ENCODE measurements at regions not wholly inside any gene's neighbourhood (a gene's known extent, or its start where the extent isn't known, plus 50 kb on each side); places are given as distances from the start of the nearest gene placed in this dataset.

- TF ChIP-seq POLR2A (IDR thresholded peaks at IDR 0.05) = no peak
- TF ChIP-seq CTCF (IDR thresholded peaks at IDR 0.05) = no peak
- no peak for TF ChIP-seq POLR2AphosphoS5 (IDR thresholded peaks at IDR 0.05)
- TF ChIP-seq EP300 (IDR thresholded peaks at IDR 0.05) = no peak
Measured at GRCh38 chr9:84609779-84610178, 59.8 kb upstream of the NTRK2 start.

Data from sigmoid colon (tissue), 4 donors.